MM.1S (cell line): ENCODE measurements at regions not wholly inside any gene's neighbourhood (a gene's known extent, or its start where the extent isn't known, plus 50 kb on each side); places are given as distances from the start of the nearest gene placed in this dataset.

ENCODE experiments used
- EZH2phosphoT487 ChIP-seq: fragments of 300-600 bp; sonication (generic); IDR thresholded peaks from 2 replicates; pipeline ENCODE4 v1.6.1; 2018; ENCODE audit warnings: antibody characterized with exemption, low read length
- TF ChIP-seq, protein P1 (sequence below): fragments of 300-600 bp; sonication (generic); IDR thresholded peaks from 2 replicates; pipeline ENCODE4 v1.5.1; 2016; ENCODE audit warnings: antibody characterized with exemption, low read length, mixed read lengths

DNA sequence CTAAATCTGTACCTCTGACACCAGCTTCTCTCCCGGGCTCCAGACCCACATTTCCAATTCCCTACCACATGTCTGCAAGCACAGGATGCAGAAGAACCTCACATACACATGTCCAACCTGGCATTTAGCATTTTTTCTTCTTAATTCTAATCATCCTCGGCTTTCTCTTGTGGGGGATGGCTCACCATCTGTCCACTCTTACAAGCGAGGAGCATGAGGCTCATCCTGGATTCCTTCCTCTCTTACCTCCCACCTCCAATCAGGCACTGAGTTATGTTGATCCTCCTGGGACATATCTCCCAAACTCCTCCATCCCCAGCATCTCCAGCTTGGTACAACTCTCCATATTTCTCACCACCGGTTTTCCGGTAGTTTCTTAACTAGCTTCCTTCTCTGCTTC is 149.8 kb upstream of the LARGE1 start:
- TF ChIP-seq, protein P1, sequence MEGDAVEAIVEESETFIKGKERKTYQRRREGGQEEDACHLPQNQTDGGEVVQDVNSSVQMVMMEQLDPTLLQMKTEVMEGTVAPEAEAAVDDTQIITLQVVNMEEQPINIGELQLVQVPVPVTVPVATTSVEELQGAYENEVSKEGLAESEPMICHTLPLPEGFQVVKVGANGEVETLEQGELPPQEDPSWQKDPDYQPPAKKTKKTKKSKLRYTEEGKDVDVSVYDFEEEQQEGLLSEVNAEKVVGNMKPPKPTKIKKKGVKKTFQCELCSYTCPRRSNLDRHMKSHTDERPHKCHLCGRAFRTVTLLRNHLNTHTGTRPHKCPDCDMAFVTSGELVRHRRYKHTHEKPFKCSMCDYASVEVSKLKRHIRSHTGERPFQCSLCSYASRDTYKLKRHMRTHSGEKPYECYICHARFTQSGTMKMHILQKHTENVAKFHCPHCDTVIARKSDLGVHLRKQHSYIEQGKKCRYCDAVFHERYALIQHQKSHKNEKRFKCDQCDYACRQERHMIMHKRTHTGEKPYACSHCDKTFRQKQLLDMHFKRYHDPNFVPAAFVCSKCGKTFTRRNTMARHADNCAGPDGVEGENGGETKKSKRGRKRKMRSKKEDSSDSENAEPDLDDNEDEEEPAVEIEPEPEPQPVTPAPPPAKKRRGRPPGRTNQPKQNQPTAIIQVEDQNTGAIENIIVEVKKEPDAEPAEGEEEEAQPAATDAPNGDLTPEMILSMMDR: no peak
- no peak for TF ChIP-seq EZH2phosphoT487
